ENCODE measurements at regions not wholly inside any gene's neighbourhood (a gene's known extent, or its start where the extent isn't known, plus 50 kb on each side); places are given as distances from the start of the nearest gene placed in this dataset.

DNA sequence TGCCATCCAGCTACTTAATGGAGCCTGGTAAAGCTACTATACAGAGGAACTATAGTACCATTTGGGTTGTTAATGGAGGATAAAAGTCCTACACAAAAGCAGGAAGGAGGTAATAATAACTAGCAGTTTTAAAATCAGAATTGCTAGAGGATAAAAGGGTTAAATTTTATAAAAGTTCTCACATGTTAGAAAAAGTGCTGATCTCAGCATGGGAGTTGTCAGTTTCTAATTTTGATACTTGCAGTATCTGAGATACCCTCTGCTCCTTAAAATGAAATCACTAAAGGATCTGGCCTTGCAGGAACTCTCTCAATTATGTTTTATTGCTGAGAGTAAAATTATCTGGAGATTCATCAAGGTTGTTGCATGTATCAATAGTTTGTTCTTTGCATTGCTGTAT is 272.2 kb upstream of the GYPC start:
- no peak overlapping the region for H3K27ac Mint-ChIP-seq
- DNase-seq (ENCODE audit: low spot score in 2 of 2, unreplicated experiment in 2 of 2) = no peak
- H3K27me3 Mint-ChIP-seq (ENCODE audit: low read depth) = peaks cover 22% of the 10 kb centered on the region
- no peaks in the 10 kb centered on the region for H3K36me3 Mint-ChIP-seq
- H3K9me3 Mint-ChIP-seq = peaks cover 21% of the 10 kb centered on the region
- TF ChIP-seq, protein P1, sequence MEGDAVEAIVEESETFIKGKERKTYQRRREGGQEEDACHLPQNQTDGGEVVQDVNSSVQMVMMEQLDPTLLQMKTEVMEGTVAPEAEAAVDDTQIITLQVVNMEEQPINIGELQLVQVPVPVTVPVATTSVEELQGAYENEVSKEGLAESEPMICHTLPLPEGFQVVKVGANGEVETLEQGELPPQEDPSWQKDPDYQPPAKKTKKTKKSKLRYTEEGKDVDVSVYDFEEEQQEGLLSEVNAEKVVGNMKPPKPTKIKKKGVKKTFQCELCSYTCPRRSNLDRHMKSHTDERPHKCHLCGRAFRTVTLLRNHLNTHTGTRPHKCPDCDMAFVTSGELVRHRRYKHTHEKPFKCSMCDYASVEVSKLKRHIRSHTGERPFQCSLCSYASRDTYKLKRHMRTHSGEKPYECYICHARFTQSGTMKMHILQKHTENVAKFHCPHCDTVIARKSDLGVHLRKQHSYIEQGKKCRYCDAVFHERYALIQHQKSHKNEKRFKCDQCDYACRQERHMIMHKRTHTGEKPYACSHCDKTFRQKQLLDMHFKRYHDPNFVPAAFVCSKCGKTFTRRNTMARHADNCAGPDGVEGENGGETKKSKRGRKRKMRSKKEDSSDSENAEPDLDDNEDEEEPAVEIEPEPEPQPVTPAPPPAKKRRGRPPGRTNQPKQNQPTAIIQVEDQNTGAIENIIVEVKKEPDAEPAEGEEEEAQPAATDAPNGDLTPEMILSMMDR (IDR thresholded peaks at IDR 0.05; ENCODE audit: unreplicated experiment) = no peak
- H3K4me3 Mint-ChIP-seq = no peak overlapping the region
- H3K4me1 Mint-ChIP-seq = no peaks in the 10 kb centered on the region

- DNase-seq (ENCODE audit: low spot score in 2 of 2, unreplicated experiment in 2 of 2) = no peak
- Mint-ChIP-seq H3K4me3 (no peak overlapping the region), H3K27me3 (ENCODE audit: low read depth) (peaks cover 11% of the 10 kb centered on the region), H3K4me1 (no peaks in the 10 kb centered on the region), H3K27ac (no peak overlapping the region), H3K9me3 (peaks cover 21% of the 10 kb centered on the region), H3K36me3 (no peaks in the 10 kb centered on the region)
- TF ChIP-seq, protein P1 (IDR thresholded peaks at IDR 0.05; ENCODE audit: unreplicated experiment) = peak; percentile 35
Observed at GRCh38 chr2:126385441-126385840, 270.5 kb upstream of the GYPC start.

DNA sequence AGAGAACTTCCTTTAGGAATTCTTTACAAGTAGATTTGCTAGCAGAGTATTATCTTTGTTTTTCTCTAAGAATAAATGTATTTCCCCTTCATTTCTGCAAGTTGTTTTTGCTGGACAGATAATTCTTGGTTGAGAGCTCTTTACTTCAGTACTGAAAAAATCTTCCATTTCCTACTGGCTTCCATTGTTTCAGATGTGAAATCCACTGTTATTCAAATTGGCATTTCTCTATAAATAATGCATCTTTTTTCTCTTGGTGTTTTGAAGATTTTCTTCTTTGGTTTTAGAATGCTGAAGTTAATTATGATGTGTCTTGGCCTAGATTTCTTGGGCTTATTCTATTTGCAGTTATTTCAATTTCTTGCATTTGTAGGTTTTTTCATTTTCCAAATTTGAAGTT is 270.0 kb upstream of the GYPC start:
- H3K9me3 Mint-ChIP-seq = peaks cover 21% of the 10 kb centered on the region
- H3K4me1 Mint-ChIP-seq = no peaks in the 10 kb centered on the region
- TF ChIP-seq, protein P1 (IDR thresholded peaks at IDR 0.05; ENCODE audit: unreplicated experiment) = no peak
- DNase-seq (ENCODE audit: low spot score in 2 of 2, unreplicated experiment in 2 of 2) = no peak
- H3K4me3 Mint-ChIP-seq = no peak overlapping the region
- no peak overlapping the region for H3K27ac Mint-ChIP-seq
- H3K27me3 Mint-ChIP-seq (ENCODE audit: low read depth) = peaks cover 7% of the 10 kb centered on the region
- H3K36me3 Mint-ChIP-seq = no peaks in the 10 kb centered on the region

GRCh38 chr2:126389446-126389845 is 266.5 kb upstream of the GYPC start:
- no peak for DNase-seq (ENCODE audit: low spot score in 2 of 2, unreplicated experiment in 2 of 2)
- Mint-ChIP-seq H3K27me3 (ENCODE audit: low read depth) (peaks cover 1% of the 10 kb centered on the region), H3K27ac (no peak overlapping the region), H3K4me1 (no peaks in the 10 kb centered on the region), H3K9me3 (peaks cover 21% of the 10 kb centered on the region), H3K4me3 (no peak overlapping the region), H3K36me3 (no peaks in the 10 kb centered on the region)
- TF ChIP-seq, protein P1 (IDR thresholded peaks at IDR 0.05; ENCODE audit: unreplicated experiment) = no peak

DNA sequence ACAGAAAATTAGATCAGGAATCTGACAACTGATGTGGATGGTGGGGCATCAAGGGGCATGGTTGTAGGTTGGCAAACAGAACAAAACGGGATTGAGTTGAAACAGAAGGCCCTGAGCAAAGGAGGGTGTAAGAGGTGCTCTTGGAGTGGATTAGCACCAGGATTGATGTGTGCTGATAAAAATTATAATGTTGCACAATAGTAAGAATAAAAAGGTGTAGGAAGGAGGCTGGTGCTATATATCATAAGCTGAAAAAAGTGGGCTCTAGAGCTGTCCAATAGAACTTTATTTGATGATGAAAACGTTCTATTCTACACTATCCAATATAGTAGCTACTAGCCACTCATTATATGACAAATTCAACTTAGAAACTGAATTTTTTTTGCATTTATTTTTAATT is 263.1 kb upstream of the GYPC start:
- Mint-ChIP-seq H3K4me3 (no peak overlapping the region), H3K36me3 (no peaks in the 10 kb centered on the region), H3K27me3 (ENCODE audit: low read depth) (peaks cover 10% of the 10 kb centered on the region), H3K4me1 (no peaks in the 10 kb centered on the region), H3K27ac (no peak overlapping the region), H3K9me3 (peaks cover 16% of the 10 kb centered on the region)
- TF ChIP-seq, protein P1 (IDR thresholded peaks at IDR 0.05; ENCODE audit: unreplicated experiment) = no peak
- no peak for DNase-seq (ENCODE audit: low spot score in 2 of 2, unreplicated experiment in 2 of 2)

DNA sequence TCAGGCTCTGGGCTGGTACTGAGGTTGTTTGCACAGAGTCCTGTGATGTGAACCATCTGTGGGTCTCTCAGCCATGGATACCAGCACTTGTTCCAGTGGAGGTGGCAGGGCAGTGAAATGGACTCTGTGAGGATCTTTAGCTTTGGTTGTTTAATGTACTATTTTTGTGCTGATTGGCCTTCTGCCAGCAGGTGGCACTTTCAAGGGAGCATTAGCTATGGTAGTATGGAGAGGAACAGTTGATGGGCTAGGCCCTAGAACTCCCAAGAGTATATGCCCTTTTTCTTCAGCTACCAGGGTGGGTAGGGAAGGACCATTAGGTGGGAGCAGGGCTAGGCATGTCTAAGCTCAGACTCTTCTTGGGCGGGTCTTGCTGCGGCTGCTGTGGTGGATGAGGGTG is 257.0 kb upstream of the GYPC start:
- no peak for DNase-seq (ENCODE audit: low spot score in 2 of 2, unreplicated experiment in 2 of 2)
- Mint-ChIP-seq H3K4me1 (no peaks in the 10 kb centered on the region), H3K36me3 (no peaks in the 10 kb centered on the region), H3K27ac (no peak overlapping the region), H3K27me3 (ENCODE audit: low read depth) (peaks cover 10% of the 10 kb centered on the region), H3K4me3 (no peak overlapping the region), H3K9me3 (peaks cover 12% of the 10 kb centered on the region)
- TF ChIP-seq, protein P1 (IDR thresholded peaks at IDR 0.05; ENCODE audit: unreplicated experiment) = no peak
